ENCODE measurements at regions not wholly inside any gene's neighbourhood (a gene's known extent, or its start where the extent isn't known, plus 50 kb on each side); places are given as distances from the start of the nearest gene placed in this dataset.

DNA sequence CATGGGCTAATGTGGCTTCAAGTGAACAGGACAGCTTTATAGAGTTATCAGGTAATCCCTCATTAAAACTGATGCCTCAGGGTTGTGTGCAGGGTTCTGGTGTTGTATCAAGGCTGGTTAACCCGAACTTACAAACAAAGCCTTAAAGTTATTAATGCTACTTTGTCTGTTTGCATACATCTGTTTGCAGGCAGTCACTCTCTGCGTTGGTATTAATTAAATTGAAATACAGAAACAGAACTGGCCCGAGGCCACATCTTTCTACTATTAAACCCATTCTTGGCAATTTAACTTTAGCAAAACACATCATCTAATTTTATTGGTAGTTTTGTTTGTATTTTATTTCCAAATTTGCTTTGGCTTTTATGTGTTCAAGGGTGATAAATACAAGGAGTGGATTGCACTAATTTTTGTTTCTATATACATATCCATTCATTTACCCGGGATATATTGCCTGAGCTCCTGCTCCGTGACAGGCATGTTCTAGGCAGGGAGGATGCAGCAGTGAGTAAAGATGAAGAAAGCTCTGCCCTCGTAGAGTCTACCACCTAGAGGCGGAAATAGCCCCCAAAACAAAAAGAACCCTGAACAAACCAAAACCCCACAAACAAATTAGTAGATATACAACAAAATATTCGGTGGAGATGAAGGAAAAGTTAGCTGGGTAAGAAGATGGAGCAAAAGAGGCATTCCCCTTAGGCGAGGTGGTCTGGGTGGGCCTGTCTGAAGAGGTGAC, 164.2 kb downstream of the MACROH2A1 start:
- no peak for DNase-seq

DNA sequence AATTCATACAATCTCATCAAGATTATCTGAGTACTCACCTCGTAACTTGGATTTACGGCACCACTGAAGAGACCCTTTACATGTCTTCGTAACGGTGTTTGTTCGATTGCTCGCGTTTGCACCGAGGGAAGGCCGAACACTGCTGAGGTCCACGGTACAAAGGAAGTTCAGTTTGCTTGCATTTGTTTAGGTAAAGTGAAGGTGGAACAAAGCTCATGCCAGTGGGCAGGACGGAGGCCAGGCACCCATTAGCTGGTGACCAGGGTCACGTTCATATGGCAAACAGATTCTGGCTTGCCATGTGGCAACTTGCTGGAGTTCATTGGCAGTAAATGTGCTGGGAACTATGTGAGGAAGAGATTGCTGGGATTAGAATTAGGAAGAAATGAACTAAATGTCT, 164.8 kb downstream of the MACROH2A1 start:
- DNase-seq: no peak

DNA sequence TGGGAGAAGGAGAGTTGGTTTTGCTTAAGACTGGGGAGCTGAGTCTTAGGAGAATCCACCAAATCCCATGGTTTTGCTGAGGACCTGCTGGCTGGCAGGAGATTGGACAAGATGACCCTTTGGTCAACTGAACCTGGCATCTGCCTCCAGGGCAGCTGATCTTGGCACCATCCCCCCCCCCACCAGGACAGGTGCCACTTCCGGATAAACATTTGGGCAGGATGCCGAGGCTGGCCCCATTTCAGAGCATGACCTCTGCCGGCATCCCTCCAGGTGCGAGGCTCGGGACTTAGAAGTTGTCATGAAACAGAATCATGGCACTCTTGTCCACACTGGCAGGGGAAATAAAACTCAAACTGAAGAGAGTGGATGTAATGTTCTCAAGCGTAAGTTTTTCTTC, 165.6 kb downstream of the MACROH2A1 start:
- no peak for DNase-seq

DNA sequence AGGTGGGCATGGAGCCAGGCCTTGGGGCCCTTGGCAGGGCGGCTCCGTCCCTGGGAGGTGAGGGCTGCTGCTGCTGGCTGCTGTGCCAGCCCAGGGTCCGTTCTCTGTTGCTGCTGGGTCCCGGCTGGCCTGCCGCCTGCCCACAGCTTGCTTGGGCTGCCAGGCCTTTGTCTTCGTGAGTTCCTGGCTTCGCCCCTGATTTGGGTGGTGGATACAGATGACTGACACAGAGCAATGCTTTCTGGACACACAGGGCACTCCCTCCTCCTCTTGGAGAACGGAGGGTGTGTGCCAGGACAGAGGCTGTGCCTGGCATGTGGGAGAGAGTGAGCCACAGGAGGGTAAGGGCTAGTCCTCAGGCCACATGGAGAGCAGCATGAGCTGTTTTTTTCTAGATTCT, 166.1 kb downstream of the MACROH2A1 start:
- no peak for DNase-seq

DNA sequence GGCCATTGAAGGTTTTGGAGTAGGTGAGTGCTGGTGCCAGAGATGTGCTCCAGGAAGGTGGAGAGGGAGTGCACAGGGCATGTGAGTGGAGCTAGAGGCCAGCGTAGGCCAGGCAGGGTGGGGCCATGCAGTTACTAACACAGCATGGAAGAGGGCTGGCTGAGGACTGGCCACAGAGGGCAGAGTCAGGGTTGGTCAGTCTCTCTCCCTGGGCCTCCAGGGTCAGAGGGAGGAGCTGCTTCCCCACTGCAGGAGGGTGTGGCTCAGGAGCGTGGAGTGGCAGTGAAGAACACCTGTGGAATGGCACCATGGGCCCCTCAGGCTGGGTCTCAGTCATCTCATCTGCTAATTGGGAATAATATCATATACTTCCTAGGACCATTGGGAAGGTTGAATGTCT, 167.7 kb downstream of the MACROH2A1 start:
- DNase-seq: no peak

DNA sequence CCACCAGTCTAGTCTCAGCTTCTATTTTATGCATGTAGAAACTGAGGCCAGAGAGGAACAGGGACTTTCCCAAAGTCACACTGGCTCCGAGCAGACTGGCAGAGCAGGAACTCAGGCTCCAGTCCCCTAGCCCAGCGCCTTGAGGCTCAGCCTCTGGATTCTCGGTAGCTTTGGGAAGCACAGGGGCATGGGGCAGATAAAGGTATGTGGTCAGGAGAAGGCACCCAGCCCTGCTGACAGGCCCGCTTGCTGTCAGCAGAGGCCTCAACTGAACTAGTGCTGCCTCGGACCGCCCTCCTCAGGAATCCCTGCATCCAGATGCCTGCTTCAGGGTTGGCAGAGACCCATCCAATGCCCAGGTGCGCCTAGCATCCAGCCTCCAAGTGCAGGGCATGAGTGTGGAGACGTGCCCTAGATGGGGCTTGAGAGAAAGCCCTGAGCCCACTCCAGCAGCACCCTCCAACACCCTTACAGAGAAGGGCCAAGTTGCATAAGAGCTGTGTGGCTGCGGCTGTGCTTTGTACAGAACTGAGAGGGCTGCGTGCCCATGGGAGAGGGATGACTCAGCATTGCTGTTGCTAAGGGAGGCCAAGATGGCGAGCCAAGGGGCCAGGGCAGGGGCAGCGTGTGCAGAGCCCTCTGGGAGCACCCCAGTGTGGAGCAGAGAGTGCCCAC, 168.6 kb downstream of the MACROH2A1 start:
- DNase-seq: peak; percentile 31

DNA sequence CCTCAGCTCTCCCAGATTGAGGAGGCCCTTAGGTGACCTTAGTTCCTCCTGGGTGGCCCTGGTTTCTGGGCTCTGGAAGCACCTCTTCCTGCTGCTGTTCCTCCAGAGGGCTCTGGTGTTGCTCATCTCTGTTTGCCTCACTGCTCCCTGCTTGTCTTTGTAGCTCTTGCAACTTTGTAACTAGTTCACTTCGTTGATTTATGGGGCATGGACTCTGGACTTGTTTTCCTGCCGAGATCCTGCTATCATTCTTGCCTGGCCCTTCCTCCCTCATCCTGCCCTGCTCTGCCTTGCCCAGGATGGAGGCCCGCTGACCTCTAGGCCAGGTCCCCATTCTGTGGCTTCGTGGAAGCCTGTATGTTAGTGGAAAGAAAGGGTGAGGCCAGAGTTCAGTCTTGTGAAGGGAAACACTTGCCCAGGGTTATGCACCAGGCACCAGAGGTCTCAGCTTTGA, 169.3 kb downstream of the MACROH2A1 start:
- DNase-seq: no peak

DNA sequence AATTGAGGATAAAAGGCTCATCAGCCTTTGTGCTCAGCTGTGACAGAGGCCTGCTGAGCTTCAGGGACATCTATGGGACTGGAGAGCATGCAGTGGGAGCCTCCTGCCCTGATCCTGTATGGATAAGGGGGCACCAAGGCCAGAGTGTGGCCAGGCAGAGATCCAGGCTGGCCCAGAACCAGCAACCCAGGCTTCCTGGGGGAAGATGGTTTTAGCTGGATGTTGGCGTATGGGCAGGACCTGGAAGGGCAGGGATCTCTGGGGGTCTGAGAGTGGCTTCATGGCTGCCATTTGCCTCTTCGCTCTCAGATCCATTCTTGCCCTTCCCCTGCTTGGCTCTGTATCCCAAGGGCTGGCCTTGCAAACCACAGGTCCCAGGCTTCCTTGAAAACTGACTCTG, 169.9 kb downstream of the MACROH2A1 start:
- no peak for DNase-seq

DNA sequence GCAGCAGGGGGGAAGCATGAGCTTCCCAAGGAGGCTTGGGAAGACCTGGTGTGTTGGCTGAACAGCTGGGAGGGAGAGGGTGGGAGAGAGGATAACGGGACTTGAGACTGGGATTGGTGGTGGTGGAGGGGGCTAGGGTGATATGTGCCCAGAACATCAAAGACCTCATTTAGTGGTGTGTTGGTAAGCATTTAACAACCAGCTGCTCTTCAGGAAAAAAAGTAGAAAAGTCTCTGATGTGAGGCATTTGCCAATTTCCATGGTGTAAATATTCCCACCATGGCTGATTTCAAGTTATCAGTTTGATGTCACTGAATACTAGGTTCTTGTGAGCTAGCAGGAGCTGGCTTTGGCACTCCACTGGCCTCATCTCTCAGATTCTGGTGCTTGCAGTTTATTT, 170.8 kb downstream of the MACROH2A1 start:
- no peak for DNase-seq

DNA sequence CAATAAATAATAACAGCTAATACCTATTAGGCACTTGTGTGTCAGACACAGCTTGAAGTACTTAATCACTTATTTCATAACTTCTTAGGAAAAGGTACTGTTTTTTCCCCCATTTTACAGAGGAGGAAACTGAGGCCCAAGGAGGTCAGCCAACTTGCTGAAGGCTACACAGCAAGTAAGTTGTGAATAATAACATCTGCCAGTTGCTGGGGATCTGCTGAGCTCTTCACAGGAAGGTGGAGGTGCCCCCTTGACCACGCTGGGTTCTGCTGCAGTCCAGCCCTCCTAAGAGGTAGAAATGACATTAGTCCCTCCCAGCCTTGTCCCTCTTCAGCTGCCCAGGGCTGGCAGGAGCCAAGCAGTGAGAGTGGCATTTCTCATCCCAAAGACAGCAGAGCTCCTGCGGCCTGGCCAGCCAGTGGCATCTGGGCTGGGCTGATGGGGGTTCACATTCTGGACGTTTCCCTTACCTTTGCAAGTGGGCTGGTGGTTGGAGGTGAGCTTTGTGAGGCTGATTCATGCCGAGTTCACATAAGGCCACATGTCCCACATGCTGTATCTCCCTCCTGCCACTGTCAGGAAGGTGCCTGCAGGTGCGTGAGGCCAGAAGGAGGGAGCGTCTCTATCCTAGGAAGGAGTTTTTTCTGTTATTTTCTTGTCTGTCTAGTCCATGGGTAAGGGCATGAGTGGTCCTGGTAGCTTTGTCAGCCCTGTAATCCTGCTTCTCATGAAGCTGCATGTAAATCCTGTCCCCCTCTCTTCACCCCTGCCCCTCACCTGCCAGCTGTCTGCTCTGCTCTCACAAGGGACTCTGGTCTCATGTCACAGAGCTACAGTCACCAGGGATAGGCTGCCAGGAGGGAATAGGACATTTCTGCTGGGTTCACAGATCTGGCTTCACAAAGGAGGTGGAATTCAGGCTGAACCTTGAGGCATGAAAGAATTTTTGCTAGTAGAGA, 171.7 kb downstream of the MACROH2A1 start:
- DNase-seq: no peak

DNA sequence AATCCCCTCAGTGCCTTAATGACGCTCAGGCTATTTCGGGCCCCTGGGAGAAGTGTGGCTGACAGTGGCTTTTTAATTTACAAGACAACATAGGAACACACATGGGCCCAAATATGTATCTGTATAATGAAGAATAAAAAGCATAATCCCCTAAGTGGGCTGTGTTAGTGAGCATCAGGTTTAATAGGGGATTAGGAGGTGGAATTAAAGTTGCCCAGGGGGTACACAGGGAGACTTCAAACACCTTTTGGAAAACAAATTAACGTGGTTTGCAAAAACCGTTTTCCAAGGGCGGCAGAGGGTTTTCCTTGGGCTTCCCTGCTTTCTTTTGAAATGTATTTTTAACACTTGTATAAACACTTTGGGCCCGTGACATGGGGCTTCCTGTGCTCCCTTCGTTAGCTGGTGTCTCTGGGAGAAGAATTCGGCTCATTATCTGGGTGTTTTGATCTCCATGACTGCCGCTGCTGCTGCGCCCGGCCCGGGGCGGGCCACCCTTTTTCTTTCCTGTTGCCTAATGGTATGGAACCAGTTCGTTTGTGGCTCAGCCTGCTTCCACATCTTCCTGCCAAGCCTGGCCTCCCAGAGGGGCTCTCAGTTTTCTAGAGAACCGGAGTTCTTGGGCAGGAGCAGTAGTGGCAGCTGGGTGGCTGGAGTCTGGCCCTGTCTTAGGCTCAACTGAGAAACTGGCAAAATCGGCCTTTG, 173.0 kb downstream of the MACROH2A1 start:
- DNase-seq: no peak

DNA sequence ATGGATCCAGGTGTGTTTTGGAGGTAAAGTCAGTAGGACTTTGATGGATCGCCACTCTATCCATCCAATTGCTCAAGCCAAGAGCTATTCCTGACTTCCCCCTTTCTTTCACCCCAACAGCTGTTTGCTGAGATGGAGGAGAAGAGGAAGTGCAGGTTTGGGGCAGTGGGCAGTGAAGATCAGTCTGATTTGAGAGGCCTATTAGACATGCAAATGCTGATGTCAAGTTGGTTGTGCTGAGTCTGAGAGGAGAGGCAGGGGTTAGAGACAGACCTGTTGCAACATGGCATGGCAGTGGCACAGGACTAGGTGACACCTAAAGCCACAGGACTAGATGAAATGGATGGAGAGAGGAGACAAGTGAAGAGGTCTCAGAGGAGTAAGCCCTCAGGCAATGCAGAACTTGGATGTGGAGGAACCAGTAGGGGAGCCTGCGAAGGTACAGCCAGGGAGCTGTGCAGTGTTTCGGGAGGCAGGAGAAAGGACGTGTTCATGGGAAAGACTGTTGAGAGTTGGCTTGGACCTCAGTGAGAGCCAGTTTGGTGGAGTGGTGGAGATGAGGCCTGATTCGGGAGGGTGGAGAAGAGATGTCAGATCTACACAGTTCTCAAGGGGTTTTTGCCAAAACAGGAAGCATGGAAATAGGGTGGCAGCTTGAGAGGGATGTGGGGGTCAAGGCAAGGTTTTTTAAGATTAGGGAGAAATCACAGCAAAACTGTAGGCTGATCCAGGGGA, 175.0 kb downstream of the MACROH2A1 start:
- no peak for DNase-seq

DNA sequence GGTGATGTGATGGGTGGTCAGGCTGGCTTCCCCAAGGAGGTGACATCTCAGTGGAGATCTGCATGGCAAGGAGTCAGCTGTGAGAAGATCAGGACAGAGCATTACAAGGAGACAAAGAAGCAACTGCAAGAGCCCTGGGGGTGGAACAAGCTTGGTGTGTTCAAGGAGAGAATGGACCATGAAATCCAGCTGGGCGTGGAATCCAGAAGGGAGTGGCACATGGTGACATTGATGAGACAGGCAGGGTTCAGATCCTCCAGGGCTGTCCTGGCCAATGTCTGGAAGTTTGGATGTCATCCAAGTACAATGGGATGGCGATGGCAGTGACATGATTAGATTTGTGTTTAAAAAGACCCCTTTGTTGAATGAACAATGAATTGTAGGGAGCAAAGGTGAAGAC, 175.6 kb downstream of the MACROH2A1 start:
- DNase-seq: no peak

DNA sequence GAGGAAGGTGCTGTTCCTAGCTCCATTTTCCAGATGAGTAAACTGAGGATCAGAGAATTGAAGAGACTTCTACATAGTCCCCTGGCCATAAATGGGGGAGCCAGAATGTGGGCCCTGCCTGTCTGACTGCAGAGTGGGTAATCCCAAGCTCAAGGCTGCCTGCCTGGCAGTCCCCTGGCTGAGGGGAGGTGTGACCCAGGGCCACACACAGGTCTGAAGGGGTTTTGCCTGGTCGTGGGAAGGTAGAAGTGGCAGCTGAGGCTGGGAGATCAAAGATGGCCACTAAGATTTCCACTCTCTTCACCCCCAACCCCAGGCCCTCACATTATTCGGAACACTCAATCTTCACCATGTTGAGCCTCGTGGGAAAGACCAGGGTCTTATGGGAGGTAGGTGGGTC, 176.3 kb downstream of the MACROH2A1 start:
- no peak for DNase-seq

DNA sequence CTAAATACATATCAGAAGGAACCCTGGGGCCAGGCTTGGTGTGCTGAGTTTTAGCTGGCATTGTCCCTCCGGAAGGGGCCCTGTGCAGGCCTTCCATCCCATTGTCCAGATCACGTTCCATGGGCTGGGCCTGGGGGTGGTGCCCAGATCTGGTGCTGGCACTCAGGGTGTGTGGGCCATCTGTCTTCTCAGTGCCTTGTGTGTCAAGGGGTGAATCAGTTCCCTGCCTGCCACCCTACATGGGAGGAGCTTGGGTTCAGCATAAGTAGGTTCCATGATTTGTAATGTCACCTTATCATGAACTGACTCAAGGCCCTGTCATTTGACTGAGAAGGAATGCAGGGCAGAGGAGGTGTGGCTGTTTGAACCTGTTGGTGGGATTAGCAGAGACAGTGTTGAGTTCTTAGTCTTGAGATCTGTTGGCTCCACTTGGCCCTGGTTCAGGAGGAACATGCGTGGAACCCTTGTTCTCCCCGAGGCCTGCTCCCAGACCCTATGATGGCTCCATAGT, 176.8 kb downstream of the MACROH2A1 start:
- DNase-seq: no peak

DNA sequence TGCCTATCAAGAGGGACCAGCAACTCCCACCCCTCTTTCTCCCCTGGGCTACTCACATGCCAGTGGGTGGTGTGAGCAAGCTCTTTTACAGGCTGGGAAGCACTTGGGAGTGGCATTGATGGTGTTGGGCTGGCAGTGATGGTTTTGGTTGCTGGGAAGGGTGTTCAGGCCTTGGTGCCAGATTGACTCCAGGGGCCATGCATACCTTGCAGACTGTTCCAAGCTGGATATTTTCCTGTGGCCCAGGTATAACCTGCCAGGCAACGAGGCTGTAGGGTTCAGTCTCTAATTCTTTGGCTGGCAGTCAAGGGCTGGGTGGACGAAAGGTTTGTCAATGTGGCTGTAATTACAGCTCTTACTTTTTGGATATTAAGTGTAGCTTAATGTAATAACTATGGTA, 177.3 kb downstream of the MACROH2A1 start:
- DNase-seq: no peak

DNA sequence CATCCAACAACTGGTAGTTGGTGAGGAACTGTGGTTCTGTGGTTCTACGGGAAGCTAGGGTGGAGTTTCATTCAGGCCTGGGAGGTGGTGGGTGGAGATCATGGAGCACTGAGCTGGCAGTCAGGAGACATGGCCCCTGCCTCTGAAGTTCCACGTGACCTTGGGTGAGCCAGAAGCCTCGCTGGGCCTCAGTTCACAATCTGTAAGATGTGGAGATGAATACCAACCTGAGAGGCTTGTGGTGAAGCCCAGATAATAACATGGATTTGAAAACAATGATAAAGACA, 177.9 kb downstream of the MACROH2A1 start:
- no peak for DNase-seq

DNA sequence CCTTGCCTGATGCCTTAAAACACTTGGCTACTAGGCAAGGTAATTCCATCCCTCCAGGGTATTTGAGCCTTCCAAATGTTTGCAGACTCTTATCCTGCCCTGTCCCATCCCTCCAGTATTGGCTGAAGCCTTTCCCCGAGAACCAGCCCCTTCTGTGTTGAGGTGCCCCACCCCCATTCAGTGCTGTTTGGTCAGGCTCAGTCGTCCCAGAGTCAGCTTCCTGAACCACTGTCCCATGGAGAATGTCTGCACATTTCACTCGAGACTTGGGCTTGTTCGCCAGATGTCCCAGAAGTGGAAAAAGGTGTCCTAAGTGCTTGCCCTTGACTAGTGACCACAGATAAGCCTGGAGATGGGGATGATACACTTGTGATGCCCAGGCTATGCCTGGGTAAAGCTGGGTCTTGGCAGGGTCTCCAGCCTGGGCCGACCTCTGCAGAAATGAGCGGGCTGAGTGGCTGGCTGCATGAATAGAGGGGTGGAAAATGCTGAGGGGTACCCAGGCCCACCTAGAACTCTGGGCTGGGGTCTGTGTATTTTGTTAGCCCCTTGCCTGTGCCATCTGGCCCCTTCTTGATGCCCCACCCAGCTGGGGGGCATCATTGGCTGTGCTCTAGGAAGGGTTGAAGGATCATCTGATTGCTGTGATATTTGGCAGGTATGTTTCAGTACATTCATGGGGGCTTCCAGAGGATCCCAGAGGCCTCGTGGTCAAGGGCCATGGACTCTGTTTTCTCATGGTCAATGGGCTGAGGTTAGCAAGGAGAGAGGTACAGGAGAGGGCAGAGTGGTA, 178.4 kb downstream of the MACROH2A1 start:
- DNase-seq: no peak

DNA sequence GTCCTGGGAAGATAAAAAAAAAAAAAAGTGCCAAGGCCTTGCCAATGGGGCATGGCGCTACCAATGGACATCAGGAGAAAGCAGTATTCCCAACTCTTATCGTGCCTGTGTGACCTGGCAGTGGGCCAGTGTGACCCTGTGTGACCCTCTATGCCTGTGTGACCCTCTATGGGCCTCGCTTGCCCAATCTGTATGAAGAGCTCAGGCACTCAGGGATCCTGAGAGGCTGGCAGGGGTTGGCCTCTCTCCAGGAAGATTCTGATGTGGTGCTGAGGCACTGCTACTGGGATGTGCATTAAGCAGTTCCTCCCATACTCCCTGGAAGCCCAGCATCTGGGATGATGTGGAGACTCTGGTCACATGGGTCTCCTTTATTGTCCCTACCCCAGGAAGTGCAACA, 179.2 kb downstream of the MACROH2A1 start:
- DNase-seq: no peak

DNA sequence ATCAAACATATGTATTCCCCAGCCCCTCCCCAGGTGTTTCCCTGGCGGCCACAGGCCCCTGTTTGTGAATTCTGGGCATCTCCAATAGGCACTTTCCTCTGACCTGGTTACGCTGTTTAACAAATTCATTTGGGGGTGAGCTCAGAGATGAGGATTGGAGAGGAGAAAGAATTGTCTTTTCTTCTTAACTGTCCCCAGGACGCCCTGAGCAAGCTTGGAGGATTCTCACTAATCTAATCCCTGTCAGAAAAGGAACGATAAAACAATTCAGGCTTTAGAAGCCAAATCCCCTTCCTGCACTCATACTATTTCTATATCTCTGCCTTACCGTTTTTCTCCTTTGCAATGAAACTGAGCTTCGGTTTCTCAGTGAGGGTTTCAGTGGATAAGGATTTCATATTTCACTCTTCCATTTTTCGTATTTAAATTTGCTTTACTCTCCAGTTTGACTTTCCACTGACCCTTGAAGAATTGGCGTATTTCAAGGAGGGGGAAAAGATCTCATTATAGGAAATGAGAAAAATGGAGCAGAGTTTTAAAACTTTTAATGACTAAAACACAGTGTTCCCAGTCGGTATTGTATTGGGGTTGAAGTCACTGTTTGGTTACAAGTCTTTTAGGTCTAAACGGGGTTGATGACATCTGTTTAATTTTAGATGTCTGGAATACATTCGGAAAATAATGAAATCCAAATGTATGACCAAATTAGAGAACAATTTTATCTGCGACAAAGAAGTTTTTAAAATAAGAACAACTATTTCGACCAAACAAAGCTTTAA, 180.1 kb downstream of the MACROH2A1 start:
- DNase-seq: no peak

DNA sequence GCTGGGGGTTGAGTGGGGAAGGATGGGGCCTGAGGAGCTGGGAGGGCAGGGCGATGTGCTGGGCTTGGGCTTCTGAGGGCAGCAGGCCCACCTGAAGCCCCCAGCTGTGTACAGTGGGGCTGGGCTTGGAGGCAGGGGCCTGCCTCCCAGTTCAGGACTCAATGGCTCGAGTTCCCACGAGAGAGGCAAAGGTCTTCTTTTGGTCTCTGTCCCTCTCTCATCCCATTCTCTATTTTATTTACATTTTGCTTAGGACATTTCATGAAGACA, 180.6 kb downstream of the MACROH2A1 start:
- DNase-seq: no peak

All from EL (cell line).